ENCODE measurements at regions not wholly inside any gene's neighbourhood (a gene's known extent, or its start where the extent isn't known, plus 50 kb on each side); places are given as distances from the start of the nearest gene placed in this dataset.

GRCh38 chr20:58088105-58088504 is 140.3 kb downstream of the ANKRD60 start:
- TF ChIP-seq CTCF (conservative IDR thresholded peaks at IDR 0.05; ENCODE audit: low read depth in 2 of 2) (no peak), EZH2phosphoT487 (IDR thresholded peaks at IDR 0.05; ENCODE audit: unreplicated experiment) (no peak)
